ENCODE measurements at regions not wholly inside any gene's neighbourhood (a gene's known extent, or its start where the extent isn't known, plus 50 kb on each side); places are given as distances from the start of the nearest gene placed in this dataset.

DNA sequence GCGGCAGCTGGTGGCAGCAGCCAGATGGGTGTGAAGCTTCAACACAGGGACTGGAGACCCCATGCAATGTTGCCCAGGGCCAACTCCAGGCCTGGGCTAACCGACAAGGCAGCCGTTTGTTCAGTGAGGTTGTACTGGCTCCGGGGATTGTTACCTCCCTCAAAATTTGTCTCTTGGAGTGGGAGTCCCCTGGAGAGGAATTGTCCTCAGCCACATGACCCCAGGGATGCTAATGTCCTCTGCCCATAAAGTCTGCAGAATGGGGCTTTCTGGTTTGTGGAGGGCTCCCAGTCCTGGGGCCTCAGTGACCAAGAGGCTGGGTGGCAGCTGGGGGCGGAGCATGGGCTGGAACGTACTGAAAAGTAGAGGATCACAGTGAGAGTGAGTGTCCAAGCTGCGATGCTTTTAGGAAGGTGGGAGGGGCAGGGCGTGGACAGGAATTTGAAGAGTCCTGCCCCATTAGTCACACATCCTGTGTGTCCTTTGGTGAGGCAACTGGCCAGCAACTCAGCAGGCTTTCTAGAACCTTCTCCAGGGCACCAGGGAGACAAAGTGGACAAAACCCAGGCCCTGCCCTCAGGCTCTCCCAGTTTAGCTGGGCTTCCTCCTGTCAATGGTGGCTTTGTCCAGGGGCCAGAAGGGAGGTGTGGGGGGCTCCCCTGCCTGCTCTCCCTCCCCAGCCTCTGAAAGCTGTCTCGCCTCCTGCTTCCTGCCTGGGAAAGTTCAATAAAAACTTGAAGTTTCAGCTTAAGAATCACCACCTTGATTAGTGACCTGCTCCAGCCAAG is 114.0 kb downstream of the NSG2 start:
- DNase-seq = peak; percentile 14
- Histone ChIP-seq H3K36me3 (replicated peaks) (no peaks in the 10 kb centered on the region), H3K27ac (no peak overlapping the region), H3K27me3 (replicated peaks) (no peaks in the 10 kb centered on the region), H3K4me3 (ENCODE audit: low read depth, low read length) (no peak overlapping the region)
- in situ Hi-C loops (cut with HindIII; ENCODE audit: low pct_ligation_motif_present, low sequenced_read_pairs) = no loop called here
- TF ChIP-seq CTCF (IDR thresholded peaks at IDR 0.05; ENCODE audit: low read depth, low read length, missing control alignments) = no peak

- in situ Hi-C loops (cut with HindIII; ENCODE audit: low pct_ligation_motif_present, low sequenced_read_pairs) = no loop called here
These were observed 119.9 kb downstream of the NSG2 start for GRCh38 chr5:174165406-174165805.

DNA sequence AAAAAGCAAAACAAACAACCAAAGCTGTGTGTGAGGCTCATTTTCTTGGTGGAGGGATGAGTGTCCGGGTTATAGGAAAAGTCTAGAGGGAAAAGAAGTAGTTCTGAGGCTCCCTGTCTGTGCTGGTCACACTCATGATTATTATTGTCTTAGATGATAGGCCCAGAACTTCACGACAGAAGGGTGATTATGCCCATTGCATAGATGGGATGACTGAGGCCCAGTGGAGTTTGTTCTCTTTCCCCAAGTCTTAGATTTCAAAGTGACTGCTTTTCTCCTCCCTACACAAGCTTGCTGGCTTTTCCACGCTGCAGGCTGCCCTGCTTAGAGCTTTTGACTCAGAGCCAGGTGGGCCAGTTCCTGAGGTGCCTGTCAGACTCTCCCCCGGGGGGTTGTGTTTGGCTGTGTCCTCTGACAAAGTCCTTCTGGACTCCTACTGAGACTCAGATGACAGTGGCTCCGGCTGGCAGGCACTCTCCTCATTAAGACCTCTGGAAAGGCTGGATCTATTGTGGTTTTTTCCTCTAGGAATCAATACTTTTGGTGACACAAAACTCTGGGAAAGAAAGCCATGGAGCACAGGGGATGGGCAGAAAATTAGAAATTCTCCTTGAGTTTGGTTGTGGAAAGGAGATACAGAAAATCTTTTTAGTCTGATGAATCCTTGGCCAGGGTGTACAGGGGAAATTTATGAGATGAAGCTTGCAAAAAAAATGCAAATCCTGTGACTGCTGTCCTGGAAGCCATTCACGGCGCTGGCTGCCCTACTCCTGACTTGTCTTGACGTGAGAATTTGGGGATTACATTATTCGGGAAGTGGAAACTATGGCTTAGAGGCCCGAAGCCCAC is 120.9 kb downstream of the NSG2 start:
- no peak for TF ChIP-seq CTCF (IDR thresholded peaks at IDR 0.05; ENCODE audit: low read depth, low read length, missing control alignments)
- no peak overlapping the region for H3K27ac ChIP-seq
- DNase-seq = no peak
- in situ Hi-C loops (cut with HindIII; ENCODE audit: low pct_ligation_motif_present, low sequenced_read_pairs) = no loop called here
- no peaks in the 10 kb centered on the region for H3K36me3 ChIP-seq (replicated peaks)
- no peaks in the 10 kb centered on the region for H3K27me3 ChIP-seq (replicated peaks)
- no peak overlapping the region for H3K4me3 ChIP-seq (ENCODE audit: low read depth, low read length)

More at GRCh38 chr5:174165406-174165805, 119.9 kb downstream of the NSG2 start:
- no peaks in the 10 kb centered on the region for H3K36me3 ChIP-seq (replicated peaks)
- no peaks in the 10 kb centered on the region for H3K27me3 ChIP-seq (replicated peaks)
- no peak for TF ChIP-seq CTCF (IDR thresholded peaks at IDR 0.05; ENCODE audit: low read depth, low read length, missing control alignments)
- no peak overlapping the region for H3K4me3 ChIP-seq (ENCODE audit: low read depth, low read length)
- no peak overlapping the region for H3K27ac ChIP-seq
- no peak for DNase-seq

- no peak overlapping the region for H3K4me3 ChIP-seq (ENCODE audit: low read depth, low read length)
- TF ChIP-seq CTCF (IDR thresholded peaks at IDR 0.05; ENCODE audit: low read depth, low read length, missing control alignments) = no peak
- H3K27me3 ChIP-seq (replicated peaks) = no peaks in the 10 kb centered on the region
- no peak for DNase-seq
- no peaks in the 10 kb centered on the region for H3K36me3 ChIP-seq (replicated peaks)
- in situ Hi-C loops (cut with HindIII; ENCODE audit: low pct_ligation_motif_present, low sequenced_read_pairs) = no loop called here
- no peak overlapping the region for H3K27ac ChIP-seq
These were observed 121.8 kb downstream of the NSG2 start for GRCh38 chr5:174167080-174167910.

- H3K27ac ChIP-seq = no peak overlapping the region
- no peak for DNase-seq
- in situ Hi-C loops (cut with HindIII; ENCODE audit: low pct_ligation_motif_present, low sequenced_read_pairs) = no loop called here
- H3K27me3 ChIP-seq (replicated peaks) = no peaks in the 10 kb centered on the region
- H3K36me3 ChIP-seq (replicated peaks) = no peaks in the 10 kb centered on the region
- no peak overlapping the region for H3K4me3 ChIP-seq (ENCODE audit: low read depth, low read length)
- no peak for TF ChIP-seq CTCF (IDR thresholded peaks at IDR 0.05; ENCODE audit: low read depth, low read length, missing control alignments)
These were observed 126.6 kb downstream of the NSG2 start for GRCh38 chr5:174172152-174172551.

Data from brain microvascular endothelial cell (primary cell).